ENCODE measurements at regions not wholly inside any gene's neighbourhood (a gene's known extent, or its start where the extent isn't known, plus 50 kb on each side); places are given as distances from the start of the nearest gene placed in this dataset.

DNA sequence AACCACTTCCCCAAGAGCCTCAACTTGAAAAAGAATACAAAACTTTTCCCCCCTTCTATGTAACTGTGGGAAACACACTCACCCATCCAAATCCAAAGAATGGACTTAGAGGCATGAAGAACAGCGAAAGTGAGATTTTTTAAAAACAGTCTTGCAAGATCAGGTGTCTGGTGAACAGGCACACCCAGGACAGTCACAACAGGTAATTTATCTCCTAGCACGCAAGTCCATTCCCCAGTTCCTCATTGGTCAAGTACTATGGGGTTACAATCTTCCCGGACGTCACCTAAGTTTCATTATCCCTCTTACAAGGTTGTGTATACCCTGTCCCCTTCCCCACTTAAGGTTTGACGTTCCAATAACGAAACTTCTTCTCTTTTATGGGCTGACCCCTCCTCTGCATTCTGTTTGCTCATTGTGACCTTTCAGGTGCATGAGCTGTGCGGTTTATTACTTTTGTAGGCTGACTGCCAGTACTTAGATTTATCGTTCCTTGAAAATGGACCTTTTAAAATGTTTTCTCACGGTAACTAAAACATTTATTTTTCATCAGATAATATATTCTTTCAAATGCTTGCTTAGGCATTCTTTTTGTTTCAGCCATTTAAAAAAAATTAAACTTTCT is 1401.9 kb downstream of the FAM181B start:
- Histone ChIP-seq H2BK120ac (replicated peaks; ENCODE audit: low read depth, low read length) (no peak overlapping the region), H3K4ac (replicated peaks; ENCODE audit: insufficient read length, low read depth, low read length) (no peak overlapping the region), H3K9me3 (ENCODE audit: insufficient read depth in 2 of 2, low read depth in 1 of 2, low read length in 1 of 2) (no peaks in the 10 kb centered on the region), H4K20me1 (replicated peaks in 1 of 2; ENCODE audit: control insufficient read depth in 1 of 2, insufficient read depth in 2 of 2, low read length in 2 of 2) (no peaks in the 10 kb centered on the region), H3K14ac (ENCODE audit: insufficient read length) (no peak overlapping the region), H2AK5ac (ENCODE audit: low read depth, low read length) (no peak overlapping the region), H2BK15ac (ENCODE audit: low read length) (no peak overlapping the region), H3K4me2 (ENCODE audit: insufficient read depth in 1 of 2, low read depth in 2 of 2, low read length in 2 of 2) (no peak overlapping the region), H4K8ac (ENCODE audit: extremely low read depth, insufficient read depth, low read length) (no peak overlapping the region), H3K18ac (ENCODE audit: extremely low read depth, low read length) (no peak overlapping the region), H2BK20ac (ENCODE audit: low read length) (no peak overlapping the region), H3K36me3 (ENCODE audit: control insufficient read depth in 2 of 4, insufficient read depth in 4 of 4, low read length in 3 of 4) (no peaks in the 10 kb centered on the region), H2BK12ac (ENCODE audit: low read depth, low read length) (no peak overlapping the region), H3K4me3 (ENCODE audit: extremely low read depth in 1 of 4, insufficient read depth in 2 of 4, low read depth in 3 of 4, low read length in 4 of 4) (no peak overlapping the region), H3K56ac (replicated peaks; ENCODE audit: insufficient read length, low read depth, low read length) (no peak overlapping the region), H4K91ac (replicated peaks; ENCODE audit: insufficient read length, low read length) (no peak overlapping the region), H2BK5ac (ENCODE audit: low read depth, low read length) (no peak overlapping the region), H3K4me1 (replicated peaks in 1 of 4; ENCODE audit: control insufficient read depth in 3 of 4, insufficient read depth in 4 of 4, low read length in 3 of 4) (no peaks in the 10 kb centered on the region), H4K5ac (ENCODE audit: insufficient read length, low read depth, low read length) (no peak overlapping the region), H3K23ac (ENCODE audit: insufficient read length) (no peak overlapping the region), H2AFZ (ENCODE audit: low read length) (no peak overlapping the region), H3K23me2 (ENCODE audit: low read depth, low read length) (no peaks in the 10 kb centered on the region), H3K9ac (replicated peaks in 1 of 4; ENCODE audit: extremely low read depth in 1 of 4, low read depth in 3 of 4, low read length in 3 of 4) (no peak overlapping the region), H3K27me3 (replicated peaks in 1 of 4; ENCODE audit: control insufficient read depth in 3 of 4, extremely low read depth in 1 of 4, insufficient read depth in 3 of 4, low read length in 3 of 4) (no peaks in the 10 kb centered on the region), H3K79me2 (ENCODE audit: control insufficient read depth in 1 of 2, insufficient read depth in 2 of 2, low read length in 2 of 2) (no peaks in the 10 kb centered on the region), H3K79me1 (ENCODE audit: low read depth, low read length) (no peaks in the 10 kb centered on the region), H3K27ac (ENCODE audit: low read depth, low read length) (no peak overlapping the region)
- FAIRE-seq (no peak), DNase-seq (ENCODE audit: low read depth in 1 of 2, low spot score in 2 of 2) (no peak)
- ChIA-PET POLR2A (ENCODE audit: partially characterized antibody) (no interaction called here), CTCF (ENCODE audit: partially characterized antibody) (no interaction called here)
- 89% methylated on average over 9 of the region's 9 CpGs; no CpG with 5 or more reads in 1 of the 2 experiments for WGBS, 2 experiments (ENCODE audit: extremely low coverage in 1 of 2, insufficient coverage in 1 of 2, insufficient read length in 1 of 2, insufficient replicate concordance in 2 of 2, low coverage in 1 of 2, low lambda C conversion rate in 2 of 2, missing lambda C conversion rate in 1 of 2)
- TF ChIP-seq TEAD4 (IDR thresholded peaks at IDR 0.05; ENCODE audit: low read depth, low read length) (no peak), PHF8 (conservative IDR thresholded peaks at IDR 0.05; ENCODE audit: low read depth, low read length) (no peak), KDM5A (IDR thresholded peaks at IDR 0.05; ENCODE audit: low read length) (no peak), SIX5 (IDR thresholded peaks at IDR 0.05; ENCODE audit: low read depth, low read length) (no peak), RAD21 (IDR thresholded peaks at IDR 0.05 in 1 of 2, conservative IDR thresholded peaks at IDR 0.05 in 1 of 2; ENCODE audit: low read depth in 2 of 2, low read length in 2 of 2) (no peak), TAF7 (optimal IDR thresholded peaks at IDR 0.05; ENCODE audit: borderline replicate concordance, low read depth, low read length) (no peak), BRCA1 (IDR thresholded peaks at IDR 0.05; ENCODE audit: low read depth, low read length) (no peak), HDAC2 (IDR thresholded peaks at IDR 0.05; ENCODE audit: borderline replicate concordance in 1 of 2, low read depth in 2 of 2, low read length in 2 of 2) (no peak), GABPA (IDR thresholded peaks at IDR 0.05; ENCODE audit: borderline replicate concordance, insufficient read depth, low read length) (no peak), POLR2A (IDR thresholded peaks at IDR 0.05; ENCODE audit: control extremely low read depth in 1 of 2, low read depth in 2 of 2, low read length in 2 of 2) (no peak)
- TF ChIP-seq, protein P1, sequence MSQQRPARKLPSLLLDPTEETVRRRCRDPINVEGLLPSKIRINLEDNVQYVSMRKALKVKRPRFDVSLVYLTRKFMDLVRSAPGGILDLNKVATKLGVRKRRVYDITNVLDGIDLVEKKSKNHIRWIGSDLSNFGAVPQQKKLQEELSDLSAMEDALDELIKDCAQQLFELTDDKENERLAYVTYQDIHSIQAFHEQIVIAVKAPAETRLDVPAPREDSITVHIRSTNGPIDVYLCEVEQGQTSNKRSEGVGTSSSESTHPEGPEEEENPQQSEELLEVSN (IDR thresholded peaks at IDR 0.05), result no peak

Measured in H1 (cell line).